B cell (primary cell): ENCODE measurements at regions not wholly inside any gene's neighbourhood (a gene's known extent, or its start where the extent isn't known, plus 50 kb on each side); places are given as distances from the start of the nearest gene placed in this dataset.

Experiments used
- ATAC-seq: fragments of 200-7000 bp; cut with Tn5 transposase; one replicate; pipeline ENCODE4 v1.10.0; 2021; ENCODE audit warnings: low read depth, mild to moderate bottlenecking, moderate number of reproducible peaks, moderate library complexity
- CTCF ChIA-PET: fragments of 350-600 bp; sonication (Branson Sonifier 250); formaldehyde crosslinking; loops from one replicate; lab custom pipeline; 2021; ENCODE audit warnings: antibody characterized with exemption, inconsistent platforms; lab: Charles Lee
- POLR2A ChIA-PET: fragments of 350-600 bp; sonication (Branson Sonifier 250); formaldehyde crosslinking; loops from one replicate; lab custom pipeline; 2021; ENCODE audit warnings: antibody characterized with exemption; lab: Charles Lee
- DNase-seq: peaks from one replicate; pipeline ENCODE4 v3.0.0; 2013
- H2AFZ ChIP-seq: 2 replicates; pipeline ENCODE4 v1.6.1; 2012; ENCODE audit warnings: mild to moderate bottlenecking, low read depth, low read length; ENCODE audit not compliant: insufficient read depth, poor library complexity, severe bottlenecking
- H3K27ac ChIP-seq, 2 donors: 1 replicate in 1 of 2; 2 replicates in 1 of 2; pipeline ENCODE4 v1.5.1; 2012 to 2013; ENCODE audit warnings: low read length in 2 of 2, mild to moderate bottlenecking in 2 of 2, moderate library complexity in 1 of 2
- H3K27me3 ChIP-seq, 4 experiments: fragments of 200-600 bp in 1 of 4; sonication (generic) in 1 of 4; replicated peaks in 1 of 4; 1 replicate in 2 of 4; 2 replicates in 2 of 4; pipeline versions ENCODE4 v1.6.1 to v1.7.0; 2013 to 2016; ENCODE audit warnings: low read length in 3 of 4, mild to moderate bottlenecking in 2 of 4, mixed read lengths in 1 of 4, moderate library complexity in 1 of 4; ENCODE audit not compliant: insufficient read depth in 4 of 4, control insufficient read depth in 3 of 4; ENCODE audit errors: control extremely low read depth in 1 of 4
- H3K36me3 ChIP-seq, 2 experiments: replicated peaks in 1 of 2; 1 replicate in 1 of 2; 2 replicates in 1 of 2; pipeline versions ENCODE4 v1.6.1 to v1.7.1; 2013; ENCODE audit warnings: low read length in 1 of 2; ENCODE audit not compliant: insufficient read depth in 2 of 2, control insufficient read depth in 1 of 2; ENCODE audit errors: control extremely low read depth in 1 of 2, extremely low read depth in 1 of 2
- H3K4me1 ChIP-seq, 2 donors: fragments of 200-600 bp in 1 of 2; sonication (generic) in 1 of 2; 1 replicate in 1 of 2; 2 replicates in 1 of 2; pipeline versions ENCODE4 v1.5.1 to v1.6.1; 2013 to 2017; ENCODE audit warnings: low read length in 2 of 2; ENCODE audit not compliant: control insufficient read depth in 2 of 2, insufficient read depth in 2 of 2
- H3K4me2 ChIP-seq: replicated peaks from 2 replicates; pipeline ENCODE3; 2012; ENCODE audit warnings: mild to moderate bottlenecking, low read depth, low read length; ENCODE audit not compliant: poor library complexity, severe bottlenecking
- H3K4me3 ChIP-seq, 5 experiments: fragments of 200-600 bp in 1 of 5; sonication (generic) in 1 of 5; 1 replicate in 3 of 5; 2 replicates in 2 of 5; pipeline versions ENCODE4 v1.5.1 to v1.7.0; 2011 to 2016; ENCODE audit warnings: low read length in 4 of 5, mild to moderate bottlenecking in 4 of 5, low read depth in 2 of 5, control low read depth in 1 of 5, moderate library complexity in 1 of 5; ENCODE audit not compliant: insufficient read depth in 1 of 5; ENCODE audit errors: control extremely low read depth in 1 of 5, extremely low read depth in 1 of 5
- H3K79me2 ChIP-seq: fragments of 200-600 bp; sonication (generic); one replicate; pipeline ENCODE4 v1.6.0; 2016; ENCODE audit warnings: low read length; ENCODE audit not compliant: control insufficient read depth, insufficient read depth
- H3K9ac ChIP-seq: fragments of 200-600 bp; sonication (generic); 2 replicates; pipeline ENCODE4 v1.6.1; 2017; ENCODE audit warnings: mild to moderate bottlenecking, low read length, moderate library complexity
- H3K9me3 ChIP-seq, 3 donors: one replicate each; pipeline versions ENCODE4 v1.6.1 to v1.7.1; 2013; ENCODE audit warnings: low read length in 2 of 3; ENCODE audit not compliant: control insufficient read depth in 2 of 3, insufficient read depth in 1 of 3; ENCODE audit errors: control extremely low read depth in 1 of 3
- H4K20me1 ChIP-seq: 2 replicates; pipeline ENCODE4 v1.6.0; 2012; ENCODE audit warnings: mild to moderate bottlenecking, low read length; ENCODE audit not compliant: insufficient read depth, control insufficient read depth, poor library complexity, severe bottlenecking
- H3K27ac Mint-ChIP-seq: one replicate; pipeline ENCODE4 v1.8.0; 2021; ENCODE audit warnings: mixed read lengths
- H3K27me3 Mint-ChIP-seq: one replicate; pipeline ENCODE4 v1.8.0; 2021; ENCODE audit warnings: mixed read lengths
- H3K4me1 Mint-ChIP-seq: one replicate; pipeline ENCODE4 v1.8.0; 2021; ENCODE audit warnings: mixed read lengths
- H3K4me3 Mint-ChIP-seq: one replicate; pipeline ENCODE4 v1.8.0; 2021; ENCODE audit warnings: mixed read lengths
- H3K9me3 Mint-ChIP-seq: one replicate; pipeline ENCODE4 v1.8.0; 2022; ENCODE audit warnings: mixed read lengths; ENCODE audit not compliant: insufficient read depth
- CTCF ChIP-seq: fragments of 200-600 bp; IDR thresholded peaks from one replicate; pipeline ENCODE4 v1.8.0; 2022; ENCODE audit warnings: antibody characterized with exemption, mild to moderate bottlenecking
- EZH2 ChIP-seq: IDR thresholded peaks from 2 replicates; pipeline ENCODE4 v1.6.1; 2012; ENCODE audit warnings: borderline replicate concordance, low read depth, mild to moderate bottlenecking, moderate library complexity, low read length; ENCODE audit not compliant: insufficient read depth, poor library complexity, severe bottlenecking
- WGBS: methylation state at CpG from one replicate; pipeline ENCODE4 v1.1.5; 2013; ENCODE audit warnings: missing lambda C conversion rate; ENCODE audit not compliant: insufficient coverage; 5-methylcytosine and 5-hydroxymethylcytosine counted together
- intact Hi-C: fragments of 100-400 bp; cut with micrococcal nuclease; formaldehyde crosslinking; loops from one replicate; pipeline ENCODE4 v1.10.0; 2022

- Mint-ChIP-seq H3K4me3 (no peak overlapping the region), H3K9me3 (peaks cover 4% of the 10 kb centered on the region), H3K27me3 (peaks cover 9% of the 10 kb centered on the region), H3K27ac (no peak overlapping the region), H3K4me1 (no peaks in the 10 kb centered on the region)
- H4K20me1 ChIP-seq, result no peaks in the 10 kb centered on the region
- intact Hi-C loops, result no loop called here
- WGBS, result no CpG with 5 or more reads among the region's 2 CpGs
- no peak for TF ChIP-seq CTCF
- no peak for TF ChIP-seq EZH2
- no peaks in the 10 kb centered on the region for H3K27me3 ChIP-seq
- ATAC-seq (no peak), DNase-seq (no peak)
- no peak overlapping the region for H3K27ac ChIP-seq
- ChIA-PET POLR2A (no interaction called here), CTCF (no interaction called here)
- H2AFZ ChIP-seq, result no peak overlapping the region
- no peaks in the 10 kb centered on the region for H3K4me1 ChIP-seq
- H3K4me2 ChIP-seq, result no peak overlapping the region
- H3K4me3 ChIP-seq, result no peak overlapping the region
- H3K9ac ChIP-seq, result no peak overlapping the region
- H3K9me3 ChIP-seq, result no peaks in the 10 kb centered on the region
- H3K36me3 ChIP-seq, result no peaks in the 10 kb centered on the region
- no peaks in the 10 kb centered on the region for H3K79me2 ChIP-seq
These were observed 102.9 kb upstream of the EOLA2 start for GRCh38 chrX:150041208-150041607.

- ATAC-seq, result no peak
- Histone ChIP-seq H3K4me2 (no peak overlapping the region), H3K27ac (no peak overlapping the region), H3K36me3 (no peaks in the 10 kb centered on the region), H3K79me2 (no peaks in the 10 kb centered on the region), H3K27me3 (no peaks in the 10 kb centered on the region), H2AFZ (no peak overlapping the region), H3K9ac (no peak overlapping the region), H4K20me1 (no peaks in the 10 kb centered on the region), H3K4me3 (no peak overlapping the region), H3K4me1 (no peaks in the 10 kb centered on the region), H3K9me3 (no peaks in the 10 kb centered on the region)
- Mint-ChIP-seq H3K4me1 (no peaks in the 10 kb centered on the region), H3K4me3 (no peak overlapping the region), H3K9me3 (peaks cover 4% of the 10 kb centered on the region), H3K27me3 (peaks cover 9% of the 10 kb centered on the region), H3K27ac (no peak overlapping the region)
- intact Hi-C loops, result no loop called here
- no CpG with 5 or more reads among the region's 2 CpGs for WGBS
- TF ChIP-seq CTCF (no peak), EZH2 (no peak)
- POLR2A ChIA-PET, result no interaction called here
- CTCF ChIA-PET, result no interaction called here
- no peak for DNase-seq
These were observed 106.3 kb upstream of the EOLA2 start for GRCh38 chrX:150044556-150044955.
